IMR-90 (cell line): ENCODE measurements at regions not wholly inside any gene's neighbourhood (a gene's known extent, or its start where the extent isn't known, plus 50 kb on each side); places are given as distances from the start of the nearest gene placed in this dataset.

ENCODE experiments used
- ATAC-seq: fragments of 200-7000 bp; cut with Tn5 transposase; 2 replicates; pipeline ENCODE4 v1.9.1; 2020; ENCODE audit warnings: low read depth, mild to moderate bottlenecking, moderate library complexity
- BruUV-seq: library from RNA; stranded (reverse); fragments of 400-500 nt; replicated peaks from 2 replicates; lab custom pipeline; 2021; lab: Mats Ljungman, UMichigan
- CTCF ChIA-PET: fragments of 300-600 bp; formaldehyde crosslinking; extraction: SDS; loops from one replicate; lab custom pipeline; 2021; ENCODE audit warnings: antibody characterized with exemption; lab: Yijun Ruan, JAX
- POLR2A ChIA-PET: fragments of 300-600 bp; sonication (Branson Sonifier 250); formaldehyde crosslinking; loops from one replicate; lab custom pipeline; 2022; ENCODE audit warnings: antibody characterized with exemption; ENCODE audit not compliant: unreplicated experiment; lab: Charles Lee
- DNase-seq: peaks from one replicate; pipeline ENCODE4 v3.0.0; 2013
- H2AFZ ChIP-seq: replicated peaks from 2 replicates; pipeline ENCODE3; 2013; ENCODE audit warnings: low read length, mild to moderate bottlenecking; ENCODE audit not compliant: poor library complexity
- H2AK5ac ChIP-seq: 2 replicates; pipeline ENCODE4 v1.6.1; 2013; ENCODE audit warnings: low read depth, low read length, inconsistent platforms
- H2AK9ac ChIP-seq: replicated peaks from 2 replicates; pipeline ENCODE3; 2013; ENCODE audit warnings: mild to moderate bottlenecking, low read depth, low read length, moderate library complexity; ENCODE audit not compliant: poor library complexity
- H2BK120ac ChIP-seq: 2 replicates; pipeline ENCODE4 v1.6.1; 2013; ENCODE audit warnings: low read depth, low read length, inconsistent platforms
- H2BK15ac ChIP-seq: 3 replicates; pipeline ENCODE4 v1.6.1; 2013; ENCODE audit warnings: low read depth, low read length, inconsistent platforms
- H2BK20ac ChIP-seq: 2 replicates; pipeline ENCODE4 v1.6.1; 2013; ENCODE audit warnings: low read depth, mild to moderate bottlenecking, inconsistent platforms, low read length, moderate library complexity
- H2BK5ac ChIP-seq: 2 replicates; pipeline ENCODE4 v1.6.1; 2013; ENCODE audit warnings: mild to moderate bottlenecking, low read depth, low read length, inconsistent platforms; ENCODE audit not compliant: poor library complexity, severe bottlenecking
- H3K14ac ChIP-seq: replicated peaks from 2 replicates; pipeline ENCODE4 v1.6.1; 2013; ENCODE audit warnings: low read depth, low read length, inconsistent platforms
- H3K18ac ChIP-seq: 2 replicates; pipeline ENCODE4 v1.6.1; 2013; ENCODE audit warnings: low read depth, low read length, control low read depth
- H3K23ac ChIP-seq: 2 replicates; pipeline ENCODE4 v1.6.1; 2013; ENCODE audit warnings: low read depth, low read length, inconsistent platforms
- H3K27ac ChIP-seq: 2 replicates; pipeline ENCODE4 v1.5.1; 2013; ENCODE audit warnings: mild to moderate bottlenecking, control low read depth, low read length; ENCODE audit not compliant: insufficient read depth
- H3K27me3 ChIP-seq: 2 replicates; pipeline ENCODE4 v1.6.1; 2013; ENCODE audit warnings: low read length; ENCODE audit not compliant: control insufficient read depth, insufficient read depth
- H3K36me3 ChIP-seq: 2 replicates; pipeline ENCODE4 v1.6.1; 2013; ENCODE audit warnings: low read length, mixed read lengths; ENCODE audit not compliant: control insufficient read depth, insufficient read depth
- H3K4ac ChIP-seq: 2 replicates; pipeline ENCODE4 v1.6.1; 2013; ENCODE audit warnings: low read depth, low read length, inconsistent platforms
- H3K4me1 ChIP-seq: 2 replicates; pipeline ENCODE4 v1.6.1; 2013; ENCODE audit warnings: low read length, mixed read lengths; ENCODE audit not compliant: control insufficient read depth, insufficient read depth
- H3K4me2 ChIP-seq: 2 replicates; pipeline ENCODE4 v1.6.1; 2013; ENCODE audit warnings: low read depth, mild to moderate bottlenecking, control low read depth, low read length, moderate library complexity
- H3K4me3 ChIP-seq: 2 replicates; pipeline ENCODE4 v1.5.1; 2013; ENCODE audit warnings: low read depth, mild to moderate bottlenecking, control low read depth, low read length, moderate library complexity; ENCODE audit not compliant: insufficient read depth
- H3K56ac ChIP-seq: 2 replicates; pipeline ENCODE4 v1.6.1; 2013; ENCODE audit warnings: low read length, inconsistent platforms; ENCODE audit not compliant: insufficient read depth; ENCODE audit errors: extremely low read depth
- H3K79me1 ChIP-seq, 2 experiments: 2 replicates each; pipeline ENCODE4 v1.6.1; 2013; ENCODE audit warnings: low read length in 2 of 2, inconsistent platforms in 1 of 2, low read depth in 1 of 2
- H3K9ac ChIP-seq: 2 replicates; pipeline ENCODE4 v1.6.1; 2013; ENCODE audit warnings: low read depth, low read length, control low read depth
- H3K9me1 ChIP-seq: 2 replicates; pipeline ENCODE4 v1.6.1; 2013; ENCODE audit warnings: low read length, inconsistent platforms; ENCODE audit not compliant: insufficient read depth
- H3K9me3 ChIP-seq: 2 replicates; pipeline ENCODE4 v1.6.1; 2013; ENCODE audit warnings: low read length; ENCODE audit not compliant: control insufficient read depth, insufficient read depth
- H4K20me1 ChIP-seq: 2 replicates; pipeline ENCODE4 v1.6.1; 2013; ENCODE audit warnings: low read length, inconsistent platforms; ENCODE audit not compliant: insufficient read depth
- H4K5ac ChIP-seq: 2 replicates; pipeline ENCODE4 v1.6.1; 2013; ENCODE audit warnings: mild to moderate bottlenecking, low read depth, low read length, control low read depth
- H4K8ac ChIP-seq, 2 experiments: 2 replicates each; pipeline ENCODE4 v1.6.1; 2013; ENCODE audit warnings: low read depth in 2 of 2, low read length in 2 of 2, control low read depth in 1 of 2, inconsistent platforms in 1 of 2
- H4K91ac ChIP-seq: 2 replicates; pipeline ENCODE4 v1.6.1; 2013; ENCODE audit warnings: low read depth, low read length, inconsistent platforms; ENCODE audit not compliant: insufficient read depth
- CHD1 ChIP-seq: IDR thresholded peaks from 2 replicates; pipeline ENCODE4 v1.6.1; 2012; ENCODE audit warnings: low read depth, low read length, improper control_type of control experiment
- FOS ChIP-seq: fragments of 150-350 bp; IDR thresholded peaks from 2 replicates; pipeline ENCODE4 v1.6.1; 2016; ENCODE audit warnings: low read depth, low read length
- MAFK ChIP-seq: IDR thresholded peaks from 2 replicates; pipeline ENCODE4 v1.6.1; 2012; ENCODE audit warnings: low read depth, low read length, improper control_type of control experiment
- MXI1 ChIP-seq: IDR thresholded peaks from 2 replicates; pipeline ENCODE4 v1.6.1; 2012; ENCODE audit warnings: low read depth, mild to moderate bottlenecking, low read length, moderate library complexity, borderline replicate concordance
- NFE2L2 ChIP-seq: fragments of 150-350 bp; IDR thresholded peaks from 2 replicates; pipeline ENCODE4 v1.6.1; 2016; ENCODE audit warnings: low read depth, mild to moderate bottlenecking, low read length
- RAD21 ChIP-seq: IDR thresholded peaks from 2 replicates; pipeline ENCODE4 v1.6.1; 2012; ENCODE audit warnings: low read length, improper control_type of control experiment
- RCOR1 ChIP-seq: IDR thresholded peaks from 2 replicates; pipeline ENCODE4 v1.6.1; 2012; ENCODE audit warnings: mild to moderate bottlenecking, low read length, improper control_type of control experiment; ENCODE audit not compliant: insufficient replicate concordance
- RFX5 ChIP-seq: IDR thresholded peaks from 2 replicates; pipeline ENCODE4 v1.8.0; 2012; ENCODE audit warnings: low read depth, mild to moderate bottlenecking, low read length, moderate library complexity
- SMC3 ChIP-seq: fragments of 150-350 bp; IDR thresholded peaks from 2 replicates; pipeline ENCODE4 v1.6.1; 2016; ENCODE audit warnings: low read depth, mild to moderate bottlenecking, antibody characterized with exemption, low read length, moderate library complexity
- WGBS, 2 experiments: methylation state at CpG; one replicate each; pipeline versions ENCODE4 v1.1.5 to v1.1.7; 2013; ENCODE audit warnings: missing lambda C conversion rate in 2 of 2; ENCODE audit not compliant: insufficient read length in 1 of 2; ENCODE audit errors: extremely low coverage in 2 of 2; 5-methylcytosine and 5-hydroxymethylcytosine counted together
- dilution Hi-C: fragments of 300-500 bp; cut with HindIII; formaldehyde crosslinking; loops from one replicate; pipeline ENCODE4 v1.14.3; 2018; ENCODE audit warnings: low sequenced_read_pairs; ENCODE audit not compliant: unreplicated experiment
- in situ Hi-C: fragments of 300-500 bp; cut with MboI; formaldehyde crosslinking; loops from 3 replicates; pipeline ENCODE4 v1.14.3; 2019; ENCODE audit warnings: low sequenced_read_pairs, inconsistent platforms, mixed read lengths
- intact Hi-C: fragments of 100-400 bp; cut with micrococcal nuclease; formaldehyde crosslinking; loops from 2 replicates; pipeline ENCODE4 v1.10.0; 2022
- TF ChIP-seq, protein P1 (sequence below): fragments of 150-350 bp; IDR thresholded peaks from 2 replicates; pipeline ENCODE4 v1.6.1; 2016; ENCODE audit warnings: low read depth, mild to moderate bottlenecking, low read length, moderate library complexity, borderline replicate concordance
- TF ChIP-seq, protein P2 (sequence below): conservative IDR thresholded peaks from 2 replicates; pipeline ENCODE4 v1.5.1; 2012; ENCODE audit warnings: mild to moderate bottlenecking, low read depth, low read length, improper control_type of control experiment

DNA sequence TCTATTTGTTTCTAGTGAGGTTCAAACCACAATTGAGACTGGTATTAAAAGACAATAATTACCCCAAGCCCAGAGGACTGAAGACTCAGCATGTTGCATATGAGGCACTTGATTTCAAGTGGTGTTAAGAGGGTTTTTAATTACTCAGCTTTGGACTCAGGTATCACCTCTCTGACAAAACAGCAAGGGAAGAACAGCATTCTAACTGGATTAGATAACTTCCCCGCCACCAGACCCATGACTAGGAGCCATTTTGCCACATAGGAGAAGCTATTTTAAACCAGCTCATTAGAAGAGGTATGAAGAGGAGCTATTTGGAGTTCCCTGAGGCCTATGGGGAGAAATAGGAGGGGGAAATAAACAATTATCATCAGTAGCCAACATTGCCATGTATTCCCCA lies 226.1 kb upstream of the TOX3 start:
- Histone ChIP-seq H4K20me1 (no peaks in the 10 kb centered on the region), H3K23ac (no peak overlapping the region), H3K4me2 (no peak overlapping the region), H3K27ac (no peak overlapping the region), H3K9ac (no peak overlapping the region), H4K5ac (no peak overlapping the region), H3K4me3 (no peak overlapping the region), H2BK15ac (no peak overlapping the region), H3K9me1 (no peaks in the 10 kb centered on the region), H3K4ac (no peak overlapping the region), H3K14ac (no peak overlapping the region), H2BK20ac (no peak overlapping the region), H2BK120ac (no peak overlapping the region), H3K9me3 (peaks cover 2% of the 10 kb centered on the region; the same call in 1 of the 2 replicates), H3K79me1 (no peaks in the 10 kb centered on the region), H2BK5ac (no peak overlapping the region), H3K56ac (no peak overlapping the region), H3K27me3 (no peaks in the 10 kb centered on the region), H3K18ac (no peak overlapping the region), H3K4me1 (no peaks in the 10 kb centered on the region), H2AK9ac (no peak overlapping the region), H2AFZ (no peak overlapping the region), H4K91ac (no peak overlapping the region), H3K36me3 (no peaks in the 10 kb centered on the region), H2AK5ac (no peak overlapping the region), H4K8ac (no peak overlapping the region)
- BruUV-seq, result no TSS peak
- dilution Hi-C loops, result no loop called here
- no CpG with 5 or more reads among the region's 1 CpG for WGBS, 2 experiments
- ChIA-PET POLR2A (no interaction called here), CTCF (no interaction called here)
- TF ChIP-seq, protein P1, sequence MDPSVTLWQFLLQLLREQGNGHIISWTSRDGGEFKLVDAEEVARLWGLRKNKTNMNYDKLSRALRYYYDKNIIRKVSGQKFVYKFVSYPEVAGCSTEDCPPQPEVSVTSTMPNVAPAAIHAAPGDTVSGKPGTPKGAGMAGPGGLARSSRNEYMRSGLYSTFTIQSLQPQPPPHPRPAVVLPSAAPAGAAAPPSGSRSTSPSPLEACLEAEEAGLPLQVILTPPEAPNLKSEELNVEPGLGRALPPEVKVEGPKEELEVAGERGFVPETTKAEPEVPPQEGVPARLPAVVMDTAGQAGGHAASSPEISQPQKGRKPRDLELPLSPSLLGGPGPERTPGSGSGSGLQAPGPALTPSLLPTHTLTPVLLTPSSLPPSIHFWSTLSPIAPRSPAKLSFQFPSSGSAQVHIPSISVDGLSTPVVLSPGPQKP, result no peak
- TF ChIP-seq SMC3 (no peak), RCOR1 (no peak), MAFK (no peak), CHD1 (no peak), RFX5 (no peak), RAD21 (no peak), MXI1 (no peak), NFE2L2 (no peak), FOS (no peak)
- TF ChIP-seq, protein P2, sequence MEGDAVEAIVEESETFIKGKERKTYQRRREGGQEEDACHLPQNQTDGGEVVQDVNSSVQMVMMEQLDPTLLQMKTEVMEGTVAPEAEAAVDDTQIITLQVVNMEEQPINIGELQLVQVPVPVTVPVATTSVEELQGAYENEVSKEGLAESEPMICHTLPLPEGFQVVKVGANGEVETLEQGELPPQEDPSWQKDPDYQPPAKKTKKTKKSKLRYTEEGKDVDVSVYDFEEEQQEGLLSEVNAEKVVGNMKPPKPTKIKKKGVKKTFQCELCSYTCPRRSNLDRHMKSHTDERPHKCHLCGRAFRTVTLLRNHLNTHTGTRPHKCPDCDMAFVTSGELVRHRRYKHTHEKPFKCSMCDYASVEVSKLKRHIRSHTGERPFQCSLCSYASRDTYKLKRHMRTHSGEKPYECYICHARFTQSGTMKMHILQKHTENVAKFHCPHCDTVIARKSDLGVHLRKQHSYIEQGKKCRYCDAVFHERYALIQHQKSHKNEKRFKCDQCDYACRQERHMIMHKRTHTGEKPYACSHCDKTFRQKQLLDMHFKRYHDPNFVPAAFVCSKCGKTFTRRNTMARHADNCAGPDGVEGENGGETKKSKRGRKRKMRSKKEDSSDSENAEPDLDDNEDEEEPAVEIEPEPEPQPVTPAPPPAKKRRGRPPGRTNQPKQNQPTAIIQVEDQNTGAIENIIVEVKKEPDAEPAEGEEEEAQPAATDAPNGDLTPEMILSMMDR, result no peak
- ATAC-seq (no peak), DNase-seq (no peak)
- intact Hi-C loops, result no loop called here
- in situ Hi-C loops, result no loop called here
